ENCODE measurements at regions not wholly inside any gene's neighbourhood (a gene's known extent, or its start where the extent isn't known, plus 50 kb on each side); places are given as distances from the start of the nearest gene placed in this dataset.

GRCh38 chr10:43808136-43808535 lies 159.5 kb upstream of the ZNF32 start:
- TF ChIP-seq TAF1 (IDR thresholded peaks at IDR 0.05; ENCODE audit: borderline replicate concordance, insufficient read depth, low read length) (no peak), SIN3A (IDR thresholded peaks at IDR 0.05; ENCODE audit: borderline replicate concordance, insufficient read depth, low read length) (no peak), REST (IDR thresholded peaks at IDR 0.05; ENCODE audit: insufficient read depth in 1 of 2, low read depth in 2 of 2, low read length in 2 of 2) (no peak), POLR2AphosphoS5 (IDR thresholded peaks at IDR 0.05; ENCODE audit: low read depth, low read length) (no peak), FOXP2 (optimal IDR thresholded peaks at IDR 0.05; ENCODE audit: borderline replicate concordance, extremely low read depth, extremely low read length, insufficient read depth) (no peak)

GRCh38 chr10:43806831-43807640 lies 158.4 kb upstream of the ZNF32 start:
- TF ChIP-seq POLR2AphosphoS5 (IDR thresholded peaks at IDR 0.05; ENCODE audit: low read depth, low read length) (no peak), REST (IDR thresholded peaks at IDR 0.05; ENCODE audit: insufficient read depth in 1 of 2, low read depth in 2 of 2, low read length in 2 of 2) (no peak), FOXP2 (optimal IDR thresholded peaks at IDR 0.05; ENCODE audit: borderline replicate concordance, extremely low read depth, extremely low read length, insufficient read depth) (no peak), TAF1 (IDR thresholded peaks at IDR 0.05; ENCODE audit: borderline replicate concordance, insufficient read depth, low read length) (no peak), SIN3A (IDR thresholded peaks at IDR 0.05; ENCODE audit: borderline replicate concordance, insufficient read depth, low read length) (no peak)

GRCh38 chr10:43803791-43804190 lies 155.1 kb upstream of the ZNF32 start:
- TF ChIP-seq SIN3A (IDR thresholded peaks at IDR 0.05; ENCODE audit: borderline replicate concordance, insufficient read depth, low read length) (no peak), TAF1 (IDR thresholded peaks at IDR 0.05; ENCODE audit: borderline replicate concordance, insufficient read depth, low read length) (no peak), REST (IDR thresholded peaks at IDR 0.05; ENCODE audit: insufficient read depth in 1 of 2, low read depth in 2 of 2, low read length in 2 of 2) (no peak), POLR2AphosphoS5 (IDR thresholded peaks at IDR 0.05; ENCODE audit: low read depth, low read length) (no peak), FOXP2 (optimal IDR thresholded peaks at IDR 0.05; ENCODE audit: borderline replicate concordance, extremely low read depth, extremely low read length, insufficient read depth) (no peak)

- no peak for TF ChIP-seq SIN3A (IDR thresholded peaks at IDR 0.05; ENCODE audit: borderline replicate concordance, insufficient read depth, low read length)
- TF ChIP-seq TAF1 (IDR thresholded peaks at IDR 0.05; ENCODE audit: borderline replicate concordance, insufficient read depth, low read length): no peak
- no peak for TF ChIP-seq REST (IDR thresholded peaks at IDR 0.05; ENCODE audit: insufficient read depth in 1 of 2, low read depth in 2 of 2, low read length in 2 of 2)
- no peak for TF ChIP-seq FOXP2 (optimal IDR thresholded peaks at IDR 0.05; ENCODE audit: borderline replicate concordance, extremely low read depth, extremely low read length, insufficient read depth)
- no peak for TF ChIP-seq POLR2AphosphoS5 (IDR thresholded peaks at IDR 0.05; ENCODE audit: low read depth, low read length)
These were observed 154.5 kb upstream of the ZNF32 start for GRCh38 chr10:43802988-43803696.
